T-helper 1 cell treated with Interleukin-12 subunit alpha and Interleukin-12 subunit beta and Interleukin-4 antibody, amounts not matched to agents 30 μg/mL and 1 μg/mL, for 36 hours (primary cell): ENCODE measurements at regions not wholly inside any gene's neighbourhood (a gene's known extent, or its start where the extent isn't known, plus 50 kb on each side); places are given as distances from the start of the nearest gene placed in this dataset.

Experiments
- H3K27ac Mint-ChIP-seq: one replicate; pipeline ENCODE4 v1.8.0; 2021; ENCODE audit warnings: mild to moderate bottlenecking, mixed read lengths
- H3K27me3 Mint-ChIP-seq: one replicate; pipeline ENCODE4 v1.8.0; 2021; ENCODE audit warnings: low read depth, mixed read lengths
- H3K36me3 Mint-ChIP-seq: one replicate; pipeline ENCODE4 v1.8.0; 2021; ENCODE audit warnings: low read depth, mixed read lengths
- H3K4me1 Mint-ChIP-seq: one replicate; pipeline ENCODE4 v1.8.0; 2021; ENCODE audit warnings: low read depth, mixed read lengths
- H3K4me3 Mint-ChIP-seq: one replicate; pipeline ENCODE4 v1.8.0; 2021; ENCODE audit warnings: mild to moderate bottlenecking, moderate library complexity, mixed read lengths
- H3K9me3 Mint-ChIP-seq: one replicate; pipeline ENCODE4 v1.8.0; 2021; ENCODE audit warnings: mixed read lengths

DNA sequence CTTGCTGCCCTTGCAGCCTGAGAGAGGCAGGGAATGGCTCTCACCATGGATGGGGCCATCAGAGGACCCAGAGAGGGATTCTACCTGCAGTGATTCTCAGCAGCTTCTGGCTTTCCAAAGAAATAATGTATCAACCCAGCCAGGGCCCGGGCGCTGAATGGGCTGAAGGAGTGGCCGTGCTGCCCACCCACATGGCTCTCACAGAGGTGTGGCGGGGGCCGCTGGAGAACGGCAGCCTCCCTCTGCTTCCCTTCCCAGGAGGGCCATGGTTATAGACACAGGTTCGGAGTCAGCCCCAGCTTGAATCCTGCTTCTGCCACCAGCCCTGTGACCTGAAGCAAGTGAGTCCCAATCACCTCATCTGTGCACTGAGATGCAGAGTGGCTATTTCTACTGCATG is 82.7 kb downstream of the THAP12 start:
- no peak overlapping the region for H3K27ac Mint-ChIP-seq

DNA sequence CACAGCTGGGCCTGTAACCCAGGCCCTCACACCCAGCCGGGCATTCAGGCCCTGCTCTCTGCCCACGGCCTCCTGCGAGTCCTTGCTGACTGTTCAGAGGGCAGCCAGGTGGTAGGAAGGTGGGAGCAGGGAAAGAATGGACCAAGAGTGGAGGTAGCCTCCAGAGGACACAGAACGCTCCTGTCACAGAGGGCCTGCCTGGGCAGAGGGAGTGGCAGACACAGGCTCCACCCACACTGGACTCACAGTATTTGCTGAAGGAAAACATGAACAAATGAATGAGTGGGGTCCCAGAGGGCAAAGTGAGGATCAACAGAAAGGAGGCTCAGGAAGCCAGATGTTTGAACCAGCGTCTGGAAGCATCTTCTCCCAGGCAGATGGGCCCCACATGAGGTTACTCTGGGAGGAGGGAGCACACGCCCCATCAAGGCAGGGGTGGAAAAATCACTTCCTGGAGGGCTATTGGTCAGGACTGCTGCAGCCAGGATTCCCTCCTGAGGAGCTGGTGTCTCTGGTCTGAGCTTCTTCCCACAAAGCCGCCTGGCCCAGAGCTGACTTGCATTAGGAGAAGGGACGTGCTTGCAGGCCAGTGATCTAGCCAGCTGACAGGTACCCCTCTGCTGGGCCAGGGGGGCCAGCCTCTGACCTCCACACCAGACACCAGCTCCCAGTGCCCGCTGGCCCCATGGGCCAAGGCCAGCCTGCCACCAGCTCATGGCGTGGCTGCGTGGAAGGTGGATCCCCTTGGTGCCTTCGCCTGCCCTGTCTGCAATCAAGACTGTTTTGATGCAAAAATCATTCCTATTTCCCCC is 84.0 kb downstream of the THAP12 start:
- H3K36me3 Mint-ChIP-seq = no peaks in the 10 kb centered on the region
- H3K27me3 Mint-ChIP-seq = peaks cover 4% of the 10 kb centered on the region
- no peak overlapping the region for H3K4me3 Mint-ChIP-seq
- H3K9me3 Mint-ChIP-seq = no peaks in the 10 kb centered on the region
- H3K27ac Mint-ChIP-seq = no peak overlapping the region
- H3K4me1 Mint-ChIP-seq = peaks cover 10% of the 10 kb centered on the region

More for the DNA sequence above, 82.7 kb downstream of the THAP12 start:
- Mint-ChIP-seq H3K36me3 (no peaks in the 10 kb centered on the region), H3K27me3 (peaks cover 10% of the 10 kb centered on the region), H3K4me3 (no peak overlapping the region), H3K9me3 (no peaks in the 10 kb centered on the region), H3K4me1 (peaks cover 2% of the 10 kb centered on the region)

DNA sequence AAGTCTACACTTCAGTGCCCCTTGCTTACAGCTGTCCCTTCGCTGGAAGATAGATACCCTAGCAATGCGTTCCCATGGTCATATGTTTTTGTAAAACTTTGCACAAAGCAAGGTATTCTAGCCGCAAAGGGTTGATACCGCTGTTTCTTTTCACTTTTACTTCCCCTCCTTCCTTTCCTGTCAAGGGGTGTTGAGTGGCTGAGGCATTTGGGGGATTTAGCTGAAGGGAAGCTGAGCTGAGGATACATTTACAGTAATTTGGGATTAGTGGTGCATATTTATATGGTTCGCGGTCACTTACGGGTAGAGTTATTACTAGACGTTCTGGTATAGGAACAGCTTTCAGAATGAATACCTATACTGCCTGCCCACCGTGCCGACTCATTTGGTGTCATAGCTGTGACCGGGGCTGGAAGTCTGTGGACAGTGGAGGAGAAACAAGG is 86.9 kb upstream of the WNT11 start:
- Mint-ChIP-seq H3K27ac (no peak overlapping the region), H3K4me1 (peaks cover 16% of the 10 kb centered on the region), H3K4me3 (no peak overlapping the region), H3K27me3 (no peaks in the 10 kb centered on the region), H3K36me3 (no peaks in the 10 kb centered on the region), H3K9me3 (no peaks in the 10 kb centered on the region)

DNA sequence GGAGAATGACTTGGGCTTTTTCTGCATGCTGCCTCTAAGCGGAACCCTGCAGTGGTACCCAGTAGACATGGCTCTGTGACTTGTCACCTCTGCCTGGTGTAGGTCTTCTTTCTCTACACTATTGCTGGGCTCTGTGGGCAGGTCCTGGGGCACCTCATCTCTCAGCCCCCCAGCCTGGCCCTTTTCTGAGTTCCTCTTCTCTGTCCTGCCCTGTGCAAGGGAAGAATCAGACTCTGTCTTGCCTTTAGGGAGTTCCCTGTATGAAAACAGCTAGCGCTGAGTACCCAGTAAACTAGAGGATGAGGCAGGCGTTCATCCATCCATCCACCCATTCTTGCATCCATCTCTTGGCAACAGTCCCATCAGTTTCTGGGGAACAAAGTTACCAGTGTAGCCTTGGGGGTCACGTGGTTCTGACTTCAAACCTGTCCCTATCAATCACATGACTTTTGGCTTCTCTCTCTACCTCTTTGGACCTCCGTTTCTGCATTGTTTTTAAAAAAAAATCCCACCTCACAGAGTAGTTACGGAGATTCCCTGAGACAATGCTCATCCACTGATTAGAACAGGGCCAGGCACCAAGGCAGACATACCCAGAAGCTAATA is 86.4 kb upstream of the WNT11 start:
- no peak overlapping the region for H3K4me3 Mint-ChIP-seq

DNA sequence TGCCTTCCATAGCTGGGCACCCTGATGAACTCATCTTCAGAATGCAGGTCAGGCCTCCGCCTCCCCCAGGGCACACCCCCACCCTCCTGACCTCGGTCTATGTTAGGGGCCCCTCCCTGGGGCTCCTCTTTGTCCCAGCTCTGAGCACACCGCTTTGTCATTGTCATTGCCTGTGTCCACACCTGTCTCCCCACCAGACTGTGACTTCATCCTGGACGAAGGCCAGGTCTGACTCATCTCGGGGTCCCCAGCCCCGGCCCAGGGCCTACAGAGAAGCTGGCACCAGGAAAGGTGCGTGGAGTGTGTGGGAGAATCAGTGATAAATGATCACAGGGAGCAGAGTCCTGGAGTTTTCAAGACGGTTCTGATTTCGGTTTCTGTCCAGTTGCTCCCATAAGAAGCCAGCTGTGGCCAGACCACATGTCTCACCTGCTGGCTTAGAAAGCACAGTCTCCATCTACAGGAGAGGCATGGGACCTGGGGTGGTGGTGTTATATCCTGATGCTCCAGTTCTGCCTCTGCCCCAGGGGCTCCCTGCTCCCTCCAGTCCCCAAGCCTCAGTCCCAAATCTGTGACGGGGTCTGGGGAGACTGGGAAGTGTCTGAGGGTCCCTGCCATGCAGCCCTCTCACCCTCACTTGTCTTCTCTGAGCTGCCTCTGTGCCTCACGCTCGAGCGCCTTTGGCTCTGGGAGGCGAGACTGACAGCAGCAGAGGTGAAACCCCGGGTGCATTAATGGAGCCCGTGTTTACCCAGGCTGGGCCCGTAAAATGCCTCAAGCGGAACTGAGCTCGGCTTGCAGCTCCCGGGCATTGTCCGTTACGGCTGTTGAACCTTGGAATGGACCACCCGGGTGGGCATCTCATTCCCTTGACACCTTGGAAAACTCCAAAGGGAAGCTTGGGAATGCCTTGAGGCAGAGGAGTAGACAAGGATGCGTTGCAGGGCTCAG is 85.5 kb upstream of the WNT11 start:
- Mint-ChIP-seq H3K36me3 (no peaks in the 10 kb centered on the region), H3K4me1 (peaks cover 27% of the 10 kb centered on the region), H3K9me3 (no peaks in the 10 kb centered on the region), H3K27ac (no peak overlapping the region), H3K4me3 (no peak overlapping the region), H3K27me3 (no peaks in the 10 kb centered on the region)

More for the DNA sequence above, 86.4 kb upstream of the WNT11 start:
- no peaks in the 10 kb centered on the region for H3K36me3 Mint-ChIP-seq
- H3K27ac Mint-ChIP-seq = no peak overlapping the region
- peaks cover 21% of the 10 kb centered on the region for H3K4me1 Mint-ChIP-seq
- no peaks in the 10 kb centered on the region for H3K27me3 Mint-ChIP-seq
- no peaks in the 10 kb centered on the region for H3K9me3 Mint-ChIP-seq

DNA sequence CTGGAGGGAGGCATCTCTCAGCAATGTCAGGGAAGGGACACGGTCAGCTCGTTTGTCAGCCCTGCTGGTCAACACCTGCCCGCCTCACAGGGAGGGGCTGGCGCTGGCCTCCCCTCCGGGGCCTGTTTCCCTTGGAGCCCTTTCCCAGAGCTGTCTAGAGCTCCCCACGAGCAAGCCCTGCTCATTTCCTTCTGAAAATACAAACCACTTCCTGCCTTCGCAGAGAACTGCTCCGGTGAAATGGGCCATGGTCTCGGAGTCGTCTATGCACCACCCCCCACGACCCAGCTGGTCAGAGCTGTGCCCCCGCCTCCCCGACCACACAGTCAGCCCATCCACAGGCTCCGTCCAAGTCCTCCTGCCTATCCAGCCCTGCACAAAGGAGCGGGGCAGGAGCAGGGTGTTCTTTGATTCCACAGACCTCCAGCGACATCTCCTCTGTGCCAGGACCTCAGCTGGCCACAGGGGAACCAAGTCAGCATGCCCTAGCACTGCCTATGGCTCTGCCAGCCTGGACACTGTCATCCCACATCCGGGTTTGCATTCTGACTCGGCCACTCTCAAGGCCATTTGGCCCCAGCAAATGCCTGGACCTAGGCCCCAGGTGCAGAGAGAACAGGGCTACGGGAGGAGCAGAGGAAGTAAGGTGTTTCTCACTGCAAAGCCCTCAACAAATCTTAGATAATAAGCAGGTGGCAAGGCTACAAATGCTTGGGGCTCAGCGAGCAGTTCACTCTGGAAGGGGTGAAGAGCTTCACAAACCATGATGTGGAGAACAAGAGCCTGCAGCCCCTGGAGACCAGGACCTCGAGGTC is 82.1 kb upstream of the WNT11 start:
- H3K27me3 Mint-ChIP-seq = no peaks in the 10 kb centered on the region
- H3K9me3 Mint-ChIP-seq = no peaks in the 10 kb centered on the region
- peaks cover 26% of the 10 kb centered on the region for H3K4me1 Mint-ChIP-seq

DNA sequence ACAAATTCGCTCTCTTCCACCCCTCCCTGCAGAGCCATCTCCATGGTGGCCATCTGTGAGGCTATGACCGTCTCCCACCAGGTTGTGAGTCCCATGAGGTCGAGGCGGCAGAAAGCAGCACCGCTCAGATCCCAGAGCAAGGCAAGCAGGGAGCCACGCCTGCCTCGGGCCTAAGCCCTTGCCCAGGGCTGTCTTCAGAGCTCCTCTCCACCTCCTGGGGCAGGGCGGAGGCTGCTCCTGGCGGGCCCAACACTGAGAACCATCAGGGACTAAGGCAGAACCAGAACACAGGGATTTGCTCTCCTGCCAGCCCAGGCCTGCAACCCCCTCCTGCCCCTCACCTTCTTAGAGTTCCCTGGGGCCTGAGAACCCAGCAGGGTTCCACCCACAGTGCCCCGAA is 80.9 kb upstream of the WNT11 start:
- Mint-ChIP-seq H3K9me3 (no peaks in the 10 kb centered on the region), H3K4me1 (peaks cover 17% of the 10 kb centered on the region), H3K27ac (no peak overlapping the region), H3K27me3 (no peaks in the 10 kb centered on the region), H3K4me3 (no peak overlapping the region), H3K36me3 (no peaks in the 10 kb centered on the region)

More for the DNA sequence above, 82.1 kb upstream of the WNT11 start:
- no peaks in the 10 kb centered on the region for H3K36me3 Mint-ChIP-seq
- H3K4me3 Mint-ChIP-seq = no peak overlapping the region
- peak overlapping the region; percentile 59 for H3K27ac Mint-ChIP-seq

DNA sequence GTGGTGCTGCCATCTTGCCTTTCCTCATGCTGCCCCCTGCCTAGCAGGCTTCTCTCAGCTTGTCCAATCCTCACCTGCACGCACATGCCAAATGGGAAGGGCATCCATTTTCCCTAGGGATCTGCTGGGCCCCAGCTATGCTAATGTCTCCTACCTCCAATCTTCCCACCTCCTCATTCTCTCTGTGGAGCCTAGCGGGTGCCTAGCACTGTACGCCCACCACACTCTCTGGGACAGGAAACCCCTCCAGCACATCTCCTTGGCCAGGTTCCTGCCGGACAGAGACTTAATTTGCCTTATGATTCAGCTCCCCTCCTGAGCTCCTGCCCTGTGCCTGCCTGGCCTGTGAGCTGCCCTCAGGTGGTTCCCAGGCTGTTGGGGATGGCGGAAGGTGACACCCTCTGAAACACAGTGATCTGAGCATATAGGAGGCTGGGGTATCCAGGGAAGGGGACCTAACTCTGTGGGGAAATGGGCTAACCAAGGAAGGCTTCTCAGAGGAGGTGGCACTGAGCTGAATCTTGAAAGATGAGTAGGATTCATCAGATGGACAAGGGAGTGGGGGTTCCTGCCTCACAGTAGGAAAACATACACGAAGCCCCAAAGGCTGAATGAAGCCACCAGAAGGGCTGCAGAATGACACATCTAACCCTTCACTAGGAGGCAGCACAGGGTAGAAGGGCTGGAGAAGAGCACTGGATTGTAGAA is 79.2 kb upstream of the WNT11 start:
- Mint-ChIP-seq H3K4me1 (peaks cover 17% of the 10 kb centered on the region), H3K36me3 (no peaks in the 10 kb centered on the region), H3K27ac (no peak overlapping the region), H3K4me3 (no peak overlapping the region), H3K9me3 (no peaks in the 10 kb centered on the region), H3K27me3 (no peaks in the 10 kb centered on the region)

DNA sequence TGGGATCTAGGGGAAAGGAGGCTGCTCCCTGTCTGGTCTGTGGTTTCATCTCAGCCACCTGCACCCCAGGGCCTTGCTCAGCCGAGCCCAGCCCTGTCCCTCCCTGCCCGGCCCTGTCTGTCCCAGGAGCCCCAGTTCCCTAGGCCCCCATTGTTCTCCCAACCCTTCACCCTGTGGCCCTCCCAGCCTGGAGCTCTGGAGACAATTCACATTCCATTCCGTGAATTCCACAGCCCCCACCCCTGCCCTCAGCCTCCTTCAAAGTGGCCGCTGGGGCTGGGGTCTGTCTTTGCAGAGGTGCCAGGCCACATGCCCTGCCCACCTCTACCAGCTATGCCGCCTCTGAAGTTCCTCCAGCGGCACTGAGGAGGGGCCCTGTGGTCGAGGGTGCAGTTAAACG is 77.9 kb upstream of the WNT11 start:
- no peaks in the 10 kb centered on the region for H3K9me3 Mint-ChIP-seq
- no peak overlapping the region for H3K4me3 Mint-ChIP-seq
- H3K4me1 Mint-ChIP-seq = peaks cover 17% of the 10 kb centered on the region
- no peaks in the 10 kb centered on the region for H3K36me3 Mint-ChIP-seq
- no peak overlapping the region for H3K27ac Mint-ChIP-seq
- no peaks in the 10 kb centered on the region for H3K27me3 Mint-ChIP-seq

DNA sequence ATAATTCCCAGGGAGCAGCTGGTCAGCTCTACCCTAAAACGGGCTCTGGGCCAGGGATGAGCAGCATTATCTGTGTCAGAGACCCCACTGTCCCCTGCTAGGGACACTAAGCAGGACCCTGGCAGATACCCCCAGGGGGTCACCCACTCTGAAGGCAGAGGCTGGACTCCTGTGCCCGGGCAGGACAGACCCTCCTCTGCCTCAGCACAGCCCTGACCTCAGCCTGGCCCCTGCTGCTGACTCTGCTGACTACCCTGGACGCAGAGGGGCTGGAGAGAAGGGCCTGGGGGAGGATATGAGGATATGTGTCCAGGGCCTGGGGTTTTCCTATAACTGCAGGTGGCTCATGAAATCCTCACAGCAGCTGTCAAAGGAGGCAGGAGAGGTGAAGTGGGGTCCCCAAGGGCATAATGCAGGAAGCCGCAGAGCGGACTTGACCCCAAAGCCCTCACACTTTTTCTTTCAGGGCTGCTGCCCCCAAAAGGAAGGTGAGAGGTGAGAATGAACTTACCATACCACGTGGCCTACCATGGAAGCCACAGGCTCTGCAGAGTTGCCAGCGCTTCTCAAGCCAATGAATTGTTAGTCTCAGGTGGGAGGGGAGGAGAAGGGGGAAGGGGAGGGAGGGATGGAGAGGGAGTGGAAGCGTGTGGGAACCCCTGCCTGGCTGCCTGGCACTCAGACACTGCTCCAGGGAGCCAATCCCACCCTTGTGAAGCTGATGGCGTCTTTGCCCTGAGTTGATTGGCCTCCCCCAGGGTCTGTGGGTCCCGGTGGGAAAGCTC is 76.7 kb upstream of the WNT11 start:
- H3K4me1 Mint-ChIP-seq = peaks cover 9% of the 10 kb centered on the region
- no peaks in the 10 kb centered on the region for H3K27me3 Mint-ChIP-seq
- H3K4me3 Mint-ChIP-seq = no peak overlapping the region
- H3K9me3 Mint-ChIP-seq = no peaks in the 10 kb centered on the region
- no peak overlapping the region for H3K27ac Mint-ChIP-seq
- H3K36me3 Mint-ChIP-seq = no peaks in the 10 kb centered on the region

DNA sequence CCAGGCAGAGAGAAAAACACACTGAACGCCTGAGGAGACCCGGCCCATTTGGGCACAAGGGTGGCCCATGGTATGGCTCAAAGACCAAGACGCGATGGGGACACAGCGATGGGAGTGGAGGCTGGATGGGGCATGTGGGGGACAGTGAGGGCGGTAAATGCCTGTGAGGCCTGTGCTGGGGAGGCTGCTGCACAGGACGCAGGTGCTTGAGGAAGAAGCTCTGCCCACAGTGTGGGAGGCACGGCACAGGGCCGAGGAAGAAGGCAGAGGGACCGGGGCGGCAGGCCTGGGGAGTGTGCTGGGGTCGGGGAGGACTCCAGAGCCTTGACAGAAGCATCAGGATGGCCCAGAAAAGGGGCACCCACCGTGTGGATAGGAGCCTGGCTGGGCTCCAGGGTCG is 75.9 kb upstream of the WNT11 start:
- Mint-ChIP-seq H3K27me3 (no peaks in the 10 kb centered on the region), H3K4me1 (peaks cover under 1% of the 10 kb centered on the region), H3K4me3 (no peak overlapping the region), H3K27ac (no peak overlapping the region), H3K9me3 (no peaks in the 10 kb centered on the region), H3K36me3 (no peaks in the 10 kb centered on the region)

DNA sequence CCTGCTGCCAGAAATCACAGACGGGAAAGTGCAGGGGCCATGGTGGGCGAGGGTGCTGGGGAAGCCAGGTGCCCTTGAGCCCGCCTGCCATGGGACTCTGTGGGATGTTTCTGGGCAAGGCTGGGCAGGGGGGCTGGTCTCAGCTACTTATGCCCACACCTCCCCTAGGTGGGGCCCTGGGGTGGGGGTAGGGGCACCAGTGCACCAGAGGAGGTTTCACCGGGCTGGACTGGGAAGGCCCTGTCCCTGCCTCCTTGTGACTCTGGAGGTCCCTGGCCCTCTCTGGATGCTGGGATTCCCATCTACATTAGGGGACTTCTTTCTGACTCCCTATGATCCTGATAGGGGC is 75.2 kb upstream of the WNT11 start:
- Mint-ChIP-seq H3K36me3 (no peaks in the 10 kb centered on the region), H3K9me3 (no peaks in the 10 kb centered on the region), H3K4me1 (no peaks in the 10 kb centered on the region), H3K27ac (no peak overlapping the region), H3K4me3 (no peak overlapping the region), H3K27me3 (no peaks in the 10 kb centered on the region)
